ENCODE measurements at regions not wholly inside any gene's neighbourhood (a gene's known extent, or its start where the extent isn't known, plus 50 kb on each side); places are given as distances from the start of the nearest gene placed in this dataset.

- no peak for DNase-seq
These were observed 120.5 kb downstream of the ZFP36L2 start for GRCh38 chr2:43105586-43106558.

GRCh38 chr2:43104763-43105162 lies 121.6 kb downstream of the ZFP36L2 start:
- DNase-seq: no peak

DNA sequence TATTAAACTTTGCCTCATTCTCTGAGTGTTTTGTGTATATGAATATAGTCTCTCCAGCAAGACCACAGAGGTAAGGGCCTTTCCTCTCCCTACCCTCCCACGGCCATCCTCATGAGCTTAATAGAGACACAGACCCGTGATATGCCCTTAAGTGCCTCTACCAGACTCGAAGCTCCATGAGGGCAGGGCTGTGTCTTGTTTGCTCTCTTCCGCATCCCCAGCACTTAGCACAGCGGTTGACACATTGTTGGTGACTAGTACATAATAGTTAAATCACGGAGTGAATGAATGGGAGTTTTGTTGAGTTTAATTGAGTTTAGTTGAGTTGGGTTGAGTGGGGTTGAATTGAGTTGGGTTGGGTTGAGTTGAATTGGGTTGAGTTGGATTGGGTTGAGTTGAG lies 122.3 kb downstream of the ZFP36L2 start:
- no peak for DNase-seq

DNA sequence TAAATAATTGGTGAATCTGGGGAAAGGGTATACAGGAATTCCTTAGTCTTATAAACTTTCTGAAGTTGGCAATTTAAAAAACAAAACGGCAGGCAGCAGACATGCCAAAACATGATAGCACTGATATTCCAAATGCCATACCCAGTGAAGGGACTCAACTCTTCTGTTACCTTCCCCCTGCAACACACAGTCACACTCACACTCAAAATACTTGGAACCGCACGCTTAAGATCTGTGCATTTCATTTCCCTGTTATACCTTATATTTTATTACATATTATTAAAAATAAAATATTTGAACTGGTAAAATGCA lies 123.4 kb downstream of the ZFP36L2 start:
- no peak for DNase-seq

DNA sequence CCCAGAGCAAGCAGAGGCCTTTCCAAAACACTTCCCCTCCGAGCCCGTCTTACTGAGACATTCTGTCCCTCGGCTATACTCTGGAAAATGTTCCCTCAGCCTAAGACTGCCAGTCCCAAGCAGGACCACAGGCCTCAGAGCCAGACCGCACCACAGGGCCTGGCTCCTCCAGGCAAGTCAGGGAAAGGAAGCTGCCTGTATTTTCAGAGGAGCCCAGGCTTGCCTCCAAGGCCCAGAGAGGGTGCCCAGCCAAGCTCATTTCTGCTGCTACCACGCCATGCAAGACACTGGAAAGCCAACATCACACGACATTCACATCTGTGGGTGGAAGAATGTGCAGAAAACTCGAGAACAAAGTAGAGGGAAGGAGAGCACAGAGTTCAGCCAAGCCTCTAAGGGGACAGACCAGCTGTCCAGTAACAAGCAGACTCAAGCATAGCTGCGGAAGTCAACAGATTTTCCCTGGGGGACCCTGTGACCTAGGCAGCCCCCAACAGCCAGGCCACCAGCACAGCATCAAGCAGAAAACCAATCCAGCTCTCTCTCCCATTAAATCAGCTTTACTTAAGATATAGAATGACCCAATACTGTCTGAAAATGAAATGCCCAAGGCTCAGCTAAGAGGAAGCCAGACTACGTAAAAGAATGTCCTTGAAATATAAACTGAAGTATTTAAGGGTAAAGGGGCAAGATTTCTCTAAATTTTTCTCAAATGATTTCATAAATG lies 123.9 kb downstream of the ZFP36L2 start:
- DNase-seq: no peak

GRCh38 chr2:43101751-43102150 lies 124.7 kb downstream of the ZFP36L2 start:
- DNase-seq: no peak

DNA sequence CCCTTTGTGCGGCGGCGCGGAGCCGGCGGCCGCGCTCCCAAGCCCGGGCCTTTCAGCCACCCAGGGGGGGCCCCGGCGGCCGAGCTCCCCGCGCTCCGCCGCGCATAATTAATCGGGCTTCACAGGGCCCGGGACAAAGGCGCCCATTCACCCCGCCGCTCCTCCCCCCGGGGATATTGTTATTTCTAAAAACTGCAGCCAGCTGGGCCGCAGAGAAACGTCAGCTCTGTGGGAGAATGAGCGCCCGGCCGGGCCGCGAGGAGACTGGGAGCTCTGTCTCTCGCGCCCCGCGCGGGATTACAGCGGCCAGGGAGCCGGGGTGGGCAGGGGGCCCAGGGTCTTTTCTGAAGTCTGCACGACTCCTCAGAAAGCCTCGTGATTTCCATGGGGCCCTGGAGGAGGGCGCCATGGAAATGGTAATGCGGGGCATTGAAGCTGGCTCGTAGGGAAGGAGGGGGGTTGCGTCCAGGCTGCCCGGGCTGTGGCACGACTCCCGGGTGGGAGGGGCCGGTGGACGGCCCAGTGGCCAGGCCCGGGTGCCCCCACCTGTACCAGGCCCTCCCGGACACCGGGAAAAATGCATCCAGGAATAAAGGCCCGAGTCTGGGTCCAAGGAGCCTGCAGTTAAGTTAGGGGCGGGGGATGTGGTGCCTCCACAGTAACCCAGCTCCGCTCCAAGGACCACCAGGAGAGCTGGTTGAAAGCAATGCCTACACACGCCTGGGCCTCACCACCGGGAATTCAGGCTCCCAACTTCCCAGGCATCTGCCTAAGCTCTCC lies 125.3 kb downstream of the ZFP36L2 start:
- DNase-seq: no peak

DNA sequence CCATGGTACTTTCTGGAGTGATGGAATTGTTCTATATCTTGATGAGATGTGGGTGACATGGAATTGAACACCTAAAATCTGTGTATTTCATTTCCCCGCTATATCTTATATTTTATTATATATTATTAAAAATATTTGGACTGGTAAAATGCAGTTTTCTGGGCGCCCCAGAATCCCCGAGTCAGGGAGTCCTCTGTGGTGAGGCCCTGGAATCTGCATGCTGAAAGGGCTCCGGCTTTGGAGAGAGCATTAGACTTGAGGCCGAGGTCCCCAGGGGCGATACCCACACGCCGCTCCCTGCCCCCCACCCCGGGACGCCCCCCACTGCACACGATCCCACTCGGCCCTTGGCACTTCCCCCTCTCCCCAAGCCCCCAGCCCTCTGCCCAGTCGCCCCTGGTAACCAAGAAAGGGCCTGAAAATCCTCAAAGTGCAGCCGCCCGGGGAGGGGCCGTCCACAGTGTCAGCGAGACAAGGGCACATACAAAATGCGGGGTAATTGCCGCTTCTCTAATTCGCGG lies 126.0 kb downstream of the ZFP36L2 start:
- DNase-seq: no peak

DNA sequence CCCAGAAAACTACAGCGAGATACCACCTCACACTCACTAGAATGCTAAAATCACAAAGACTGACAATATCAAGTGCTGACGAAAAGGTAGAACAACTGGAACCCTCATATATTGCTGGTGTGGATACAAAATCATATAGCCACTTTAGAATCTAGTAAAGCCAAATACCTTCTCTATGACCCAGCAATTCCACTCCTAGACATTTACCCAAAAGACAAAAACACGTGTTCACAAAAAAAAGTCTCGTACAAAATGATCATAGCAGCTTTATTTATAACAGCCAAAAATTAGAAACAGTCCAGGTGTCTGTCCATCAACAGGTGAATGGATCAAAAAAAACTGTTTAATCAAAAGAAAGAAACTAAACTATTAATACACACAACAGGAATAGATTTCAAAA lies 126.6 kb downstream of the ZFP36L2 start:
- DNase-seq: no peak

DNA sequence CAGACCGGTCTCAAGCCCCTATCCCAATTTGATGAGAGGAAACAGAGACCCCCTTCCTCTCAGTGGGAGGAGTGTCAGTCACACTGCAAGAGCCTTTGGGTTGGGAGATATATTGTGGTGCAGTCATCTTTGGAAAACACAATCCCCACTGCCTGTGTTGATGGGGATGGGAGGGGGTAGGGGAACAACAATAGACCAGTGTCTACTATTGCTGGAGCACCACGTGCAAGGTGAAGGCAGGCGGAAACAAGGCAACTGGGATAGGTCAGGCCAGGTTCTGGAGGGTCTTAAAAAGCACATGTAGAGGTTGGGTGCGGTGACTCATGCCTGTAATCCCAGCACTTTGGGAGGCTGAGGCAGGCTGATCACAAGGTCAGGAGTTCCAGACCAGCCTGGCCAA lies 127.9 kb downstream of the ZFP36L2 start:
- no peak for DNase-seq

DNA sequence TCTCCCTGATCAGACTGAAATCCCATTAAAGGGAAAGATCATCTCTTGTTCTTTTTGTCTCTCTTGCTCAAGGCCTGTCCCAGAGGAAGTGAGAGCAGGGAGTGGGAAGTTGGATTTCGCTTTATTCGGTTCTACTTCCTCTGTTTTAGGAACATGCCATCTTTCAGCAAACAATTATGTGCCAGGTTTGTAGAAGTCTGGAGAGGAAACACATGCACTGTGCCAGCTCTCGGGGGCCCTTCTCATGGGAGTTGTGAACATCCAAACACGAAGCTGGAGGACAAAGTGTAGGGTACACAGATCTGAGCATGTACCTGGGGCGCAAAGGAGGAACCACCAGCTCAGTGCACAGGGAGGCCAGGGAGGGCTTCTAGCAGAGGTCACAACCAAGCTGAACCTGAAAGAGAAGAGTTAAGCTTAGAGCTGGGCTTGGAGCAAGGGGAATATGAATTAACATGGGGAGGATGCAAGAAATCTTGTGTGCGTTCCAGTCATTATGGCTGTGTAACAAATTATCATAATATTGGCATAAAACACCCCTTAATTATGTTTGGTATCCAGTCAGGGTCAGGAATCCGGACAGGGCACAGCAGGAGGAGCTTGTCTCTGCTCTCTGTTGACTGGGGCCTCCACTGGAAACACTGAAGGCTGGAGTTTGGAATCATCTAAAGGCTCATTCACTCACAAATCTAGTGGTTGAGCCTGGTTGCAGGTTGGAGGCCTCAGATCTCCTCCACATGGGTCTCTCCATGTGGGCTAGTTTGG lies 128.6 kb downstream of the ZFP36L2 start:
- DNase-seq: no peak

GRCh38 chr2:43095533-43096295 lies 130.7 kb downstream of the ZFP36L2 start:
- DNase-seq: no peak

DNA sequence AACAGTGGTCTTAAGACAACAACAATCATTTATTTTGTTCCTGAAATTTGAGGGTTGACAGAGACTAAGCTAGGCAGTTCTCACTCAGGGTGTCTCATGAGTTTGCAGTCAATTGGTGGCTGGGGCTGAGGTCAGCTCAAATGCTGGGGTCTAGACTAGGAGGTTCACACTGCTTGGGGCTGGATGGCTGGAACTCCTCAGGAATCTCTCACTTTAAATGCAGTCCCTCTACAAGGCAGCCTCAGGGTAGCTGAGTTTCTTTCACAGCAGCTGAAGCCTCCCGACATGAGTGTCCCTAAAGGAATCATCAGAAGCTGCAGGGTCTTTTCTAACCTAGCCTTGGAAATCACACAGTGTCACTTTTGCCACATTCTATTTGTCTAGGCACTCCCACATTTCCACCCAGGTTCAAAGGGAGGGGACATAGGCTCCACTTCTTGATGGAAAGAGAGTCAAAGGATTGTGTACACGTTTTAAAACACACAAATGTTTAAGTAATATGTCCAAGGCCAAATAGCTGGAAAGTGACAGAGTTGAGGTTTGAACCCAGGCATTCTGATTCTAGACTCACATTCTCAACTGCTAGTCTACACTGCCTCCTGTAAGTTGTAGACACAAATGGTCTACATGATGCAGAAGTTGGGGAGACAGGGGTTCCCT lies 133.8 kb downstream of the ZFP36L2 start:
- DNase-seq: no peak

DNA sequence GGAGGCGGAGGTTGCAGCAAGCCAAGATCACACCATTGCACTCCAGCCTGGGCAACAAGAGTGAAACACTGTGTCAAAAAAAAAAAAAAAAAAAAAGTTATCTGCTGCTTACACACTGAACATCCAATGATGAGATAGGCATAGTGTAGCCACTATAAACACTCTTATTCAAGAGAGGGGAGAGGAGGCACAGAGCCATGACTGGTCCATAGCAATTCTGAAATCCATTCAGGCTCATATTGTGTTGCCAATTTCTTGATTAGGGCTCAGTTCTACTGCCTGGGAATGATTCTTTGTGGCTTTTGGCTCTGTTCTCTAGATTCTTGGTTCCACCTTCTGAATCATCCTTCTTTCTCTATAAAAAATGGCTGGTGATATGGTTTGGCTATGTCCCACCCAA lies 136.1 kb downstream of the ZFP36L2 start:
- DNase-seq: no peak

- DNase-seq: no peak
These were observed 138.0 kb downstream of the ZFP36L2 start for GRCh38 chr2:43088143-43089073.

DNA sequence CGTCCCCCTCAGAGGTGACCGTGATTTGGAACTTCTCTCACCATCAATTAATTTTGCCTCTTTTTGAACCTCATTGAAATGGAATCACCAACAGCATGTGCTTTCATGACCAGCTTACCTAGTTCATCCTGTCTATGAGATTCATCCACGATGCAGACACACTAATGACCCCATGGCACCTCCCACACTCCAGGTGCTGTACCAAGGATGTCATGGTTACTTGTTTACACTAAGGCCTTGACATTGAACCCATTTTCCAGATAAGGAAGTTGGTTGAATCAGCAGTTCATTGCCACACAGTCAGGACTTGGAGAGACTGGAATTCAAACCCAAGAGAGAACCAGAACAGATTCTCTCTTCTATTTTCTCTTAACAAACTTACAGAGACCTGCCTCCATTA lies 139.0 kb downstream of the ZFP36L2 start:
- no peak for DNase-seq

DNA sequence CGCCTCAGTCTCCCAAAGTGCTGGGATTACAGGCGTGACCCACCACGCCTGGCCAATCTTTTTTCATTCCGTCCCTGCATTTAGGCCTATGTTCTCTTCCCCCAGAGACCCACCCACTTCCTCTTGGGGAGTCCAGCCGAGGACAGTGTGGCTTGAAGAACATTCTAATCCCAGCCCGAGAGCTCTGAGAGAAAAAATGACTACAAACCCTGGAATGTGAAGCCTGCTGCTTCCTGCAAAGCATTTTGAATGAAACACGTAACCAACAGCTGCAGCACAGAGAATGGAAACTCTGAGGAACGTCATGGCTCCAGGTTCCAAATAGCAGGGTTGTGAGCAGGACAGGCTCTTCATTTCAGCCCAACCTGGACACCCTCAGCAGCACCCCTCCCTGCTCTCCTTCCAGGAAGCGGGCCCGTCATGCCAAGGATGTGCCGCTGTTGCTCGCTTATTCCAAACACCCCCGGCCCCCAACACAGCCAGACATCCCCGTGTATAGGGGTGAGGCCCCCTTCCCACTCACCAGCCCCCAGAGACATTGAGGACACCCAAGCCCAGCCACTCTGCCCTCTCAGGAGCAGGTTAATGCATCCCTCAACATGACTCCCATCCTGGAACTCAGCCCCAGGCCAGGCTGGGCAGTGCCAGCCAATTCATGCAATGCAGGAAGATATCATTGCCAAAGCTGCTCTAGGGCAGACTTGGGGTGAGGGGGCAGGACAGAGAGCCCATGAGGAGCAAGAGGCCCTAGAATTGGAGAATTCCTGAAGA lies 139.8 kb downstream of the ZFP36L2 start:
- DNase-seq: no peak

DNA sequence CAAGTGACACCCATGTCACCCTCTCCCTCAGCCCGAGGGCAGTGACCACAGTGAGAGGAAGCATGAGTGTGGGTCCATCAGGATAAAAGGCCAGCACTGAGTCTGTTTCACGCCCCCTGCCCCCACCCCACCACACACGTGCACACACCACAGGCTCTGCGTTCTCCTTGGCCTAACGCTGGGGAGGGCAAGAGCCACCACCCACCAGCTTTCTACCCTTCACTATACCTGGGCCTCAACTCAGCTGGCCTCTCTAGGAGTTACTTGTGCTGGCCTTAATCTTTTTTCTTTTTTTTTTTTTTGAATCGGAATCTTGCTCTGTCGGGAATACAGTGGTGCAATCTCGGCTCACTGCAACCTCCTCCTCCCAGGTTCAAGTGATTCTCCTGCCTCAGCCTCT lies 140.5 kb downstream of the ZFP36L2 start:
- DNase-seq: no peak

GRCh38 chr2:43085505-43085904 lies 140.9 kb downstream of the ZFP36L2 start:
- DNase-seq: no peak
